ENCODE measurements at regions not wholly inside any gene's neighbourhood (a gene's known extent, or its start where the extent isn't known, plus 50 kb on each side); places are given as distances from the start of the nearest gene placed in this dataset.

DNA sequence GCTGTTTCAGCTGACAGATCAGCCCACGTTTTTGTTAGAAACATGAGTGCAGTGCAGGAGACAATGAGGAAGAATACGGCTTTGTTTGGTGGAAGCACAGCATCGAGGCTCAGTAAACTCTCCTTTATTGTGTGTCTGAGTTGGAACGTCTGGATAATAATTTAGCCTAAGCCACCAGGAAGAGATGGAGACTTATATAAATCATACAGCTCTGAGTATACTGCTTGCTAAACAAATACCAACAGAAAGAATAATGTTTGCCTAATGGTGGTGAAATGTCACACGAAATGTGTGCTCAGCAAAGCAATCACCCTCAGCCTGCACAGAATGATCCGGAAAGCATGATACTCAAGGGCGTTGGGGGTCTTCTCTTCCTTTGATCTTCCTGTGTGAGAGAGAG, 664.1 kb upstream of the ADARB2 start:
- Histone ChIP-seq H3K14ac (ENCODE audit: insufficient read depth, low read length) (no peak overlapping the region), H3K9me3 (ENCODE audit: control insufficient read depth, low read depth, low read length) (no peaks in the 10 kb centered on the region), H2BK12ac (ENCODE audit: insufficient read length, low read depth, low read length) (no peak overlapping the region), H2AFZ (ENCODE audit: low read length) (no peak overlapping the region), H4K20me1 (ENCODE audit: control insufficient read depth, insufficient read depth, insufficient read length) (no peaks in the 10 kb centered on the region), H2BK15ac (ENCODE audit: low read depth, low read length) (no peak overlapping the region), H2AK5ac (ENCODE audit: insufficient read length, low read length) (no peak overlapping the region), H2BK20ac (ENCODE audit: low read depth, low read length, poor library complexity, severe bottlenecking) (no peak overlapping the region), H2BK120ac (ENCODE audit: low read depth, low read length, poor library complexity, severe bottlenecking) (no peak overlapping the region), H3K4me1 (ENCODE audit: insufficient read depth, low read length) (no peaks in the 10 kb centered on the region; the same call in 1 of the 2 replicates), H3T11ph (ENCODE audit: low read length) (no peak overlapping the region), H4K91ac (ENCODE audit: insufficient read length, low read depth, low read length) (no peak overlapping the region), H3K79me2 (ENCODE audit: insufficient read depth, low read length) (no peaks in the 10 kb centered on the region), H3K27me3 (ENCODE audit: insufficient read depth, low read length) (no peaks in the 10 kb centered on the region), H2BK5ac (ENCODE audit: insufficient read length, low read length) (no peak overlapping the region), H3K18ac (ENCODE audit: insufficient read length, low read depth, low read length) (no peak overlapping the region), H4K5ac (ENCODE audit: insufficient read length, low read depth, low read length) (no peak overlapping the region), H3K79me1 (ENCODE audit: insufficient read depth, low read depth, low read length, poor library complexity, severe bottlenecking) (no peaks in the 10 kb centered on the region), H3K4ac (ENCODE audit: low read depth, low read length) (no peak overlapping the region), H3K4me2 (ENCODE audit: insufficient read depth, insufficient read length, low read length) (no peak overlapping the region), H3K23me2 (ENCODE audit: insufficient read length, low read depth, low read length, poor library complexity, severe bottlenecking) (no peaks in the 10 kb centered on the region), H3K9ac (ENCODE audit: extremely low read depth, insufficient read length, low read length) (no peak overlapping the region), H3K56ac (ENCODE audit: insufficient read length, low read depth, low read length) (no peak overlapping the region), H4K8ac (replicated peaks; ENCODE audit: insufficient read length, low read depth, low read length) (no peak overlapping the region), H3K27ac (ENCODE audit: insufficient read length, low read depth, low read length) (no peak overlapping the region), H3K23ac (ENCODE audit: insufficient read length, low read depth, low read length) (no peak overlapping the region)
- Mint-ChIP-seq H3K27me3 (ENCODE audit: low read depth) (peaks cover 27% of the 10 kb centered on the region), H3K36me3 (ENCODE audit: insufficient read depth in 1 of 3, low read depth in 3 of 3) (no peaks in the 10 kb centered on the region; a peak in 1 of 7 replicates), H3K27ac (no peak overlapping the region), H3K4me3 (no peak overlapping the region), H3K9me3 (no peaks in the 10 kb centered on the region; a peak in 1 of 5 replicates), H3K4me1 (no peaks in the 10 kb centered on the region)
- WGBS (ENCODE audit: extremely low coverage, insufficient read length, low lambda C conversion rate) = no CpG with 5 or more reads among the region's 7 CpGs
- DNase-seq = no peak
- TF ChIP-seq, protein P1, sequence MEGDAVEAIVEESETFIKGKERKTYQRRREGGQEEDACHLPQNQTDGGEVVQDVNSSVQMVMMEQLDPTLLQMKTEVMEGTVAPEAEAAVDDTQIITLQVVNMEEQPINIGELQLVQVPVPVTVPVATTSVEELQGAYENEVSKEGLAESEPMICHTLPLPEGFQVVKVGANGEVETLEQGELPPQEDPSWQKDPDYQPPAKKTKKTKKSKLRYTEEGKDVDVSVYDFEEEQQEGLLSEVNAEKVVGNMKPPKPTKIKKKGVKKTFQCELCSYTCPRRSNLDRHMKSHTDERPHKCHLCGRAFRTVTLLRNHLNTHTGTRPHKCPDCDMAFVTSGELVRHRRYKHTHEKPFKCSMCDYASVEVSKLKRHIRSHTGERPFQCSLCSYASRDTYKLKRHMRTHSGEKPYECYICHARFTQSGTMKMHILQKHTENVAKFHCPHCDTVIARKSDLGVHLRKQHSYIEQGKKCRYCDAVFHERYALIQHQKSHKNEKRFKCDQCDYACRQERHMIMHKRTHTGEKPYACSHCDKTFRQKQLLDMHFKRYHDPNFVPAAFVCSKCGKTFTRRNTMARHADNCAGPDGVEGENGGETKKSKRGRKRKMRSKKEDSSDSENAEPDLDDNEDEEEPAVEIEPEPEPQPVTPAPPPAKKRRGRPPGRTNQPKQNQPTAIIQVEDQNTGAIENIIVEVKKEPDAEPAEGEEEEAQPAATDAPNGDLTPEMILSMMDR (conservative IDR thresholded peaks at IDR 0.05) = no peak
